ENCODE measurements at regions not wholly inside any gene's neighbourhood (a gene's known extent, or its start where the extent isn't known, plus 50 kb on each side); places are given as distances from the start of the nearest gene placed in this dataset.

DNA sequence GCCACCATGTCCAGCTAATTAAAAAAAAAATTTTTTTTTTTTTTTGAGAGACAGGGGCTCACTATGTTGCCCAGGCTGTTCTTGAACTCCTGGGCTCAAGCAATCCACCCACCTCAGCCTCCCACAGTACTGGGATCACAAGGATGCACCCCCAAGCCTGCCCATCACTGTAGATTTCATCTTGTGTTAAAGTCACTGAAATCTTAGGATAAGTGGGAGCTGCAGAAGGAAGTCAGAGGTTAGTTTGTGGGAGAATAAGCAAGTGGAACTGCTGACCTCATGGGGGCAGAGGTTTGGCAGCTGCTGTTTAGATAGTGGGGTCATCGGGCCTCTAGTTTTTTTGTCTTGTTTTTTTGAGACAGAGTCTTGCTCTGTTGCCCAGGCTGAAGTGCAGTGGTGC, 59.7 kb upstream of the MAX start:
- Histone ChIP-seq H3K56ac (ENCODE audit: extremely low read depth, insufficient read depth, low read length) (no peak overlapping the region), H3K4ac (ENCODE audit: low read depth, low read length) (no peak overlapping the region), H2BK15ac (ENCODE audit: low read depth, low read length) (no peak overlapping the region), H4K91ac (ENCODE audit: insufficient read depth, low read depth, low read length) (no peak overlapping the region), H2AK5ac (ENCODE audit: low read depth, low read length) (no peak overlapping the region), H2AFZ (replicated peaks; ENCODE audit: low read length, poor library complexity) (no peak overlapping the region), H3K9me1 (ENCODE audit: insufficient read depth, low read length) (no peaks in the 10 kb centered on the region), H2BK20ac (ENCODE audit: low read depth, low read length) (no peak overlapping the region), H3K4me3 (ENCODE audit: insufficient read depth, low read depth, low read length) (no peak overlapping the region), H3K36me3 (ENCODE audit: control insufficient read depth, insufficient read depth, low read length) (no peaks in the 10 kb centered on the region), H3K4me1 (ENCODE audit: control insufficient read depth, insufficient read depth, low read length) (no peaks in the 10 kb centered on the region), H3K9me3 (ENCODE audit: control insufficient read depth, insufficient read depth, low read length) (no peaks in the 10 kb centered on the region), H3K27ac (ENCODE audit: insufficient read depth, low read length) (no peak overlapping the region), H3K27me3 (ENCODE audit: control insufficient read depth, insufficient read depth, low read length) (no peaks in the 10 kb centered on the region), H4K20me1 (ENCODE audit: insufficient read depth, low read length) (no peaks in the 10 kb centered on the region), H3K79me1 (ENCODE audit: low read depth in 1 of 2, low read length in 2 of 2) (no peaks in the 10 kb centered on the region), H3K23ac (ENCODE audit: low read depth, low read length) (no peak overlapping the region), H3K4me2 (ENCODE audit: low read depth, low read length) (no peak overlapping the region), H3K9ac (ENCODE audit: low read depth, low read length) (no peak overlapping the region), H2BK120ac (ENCODE audit: low read depth, low read length) (no peak overlapping the region), H2BK5ac (ENCODE audit: low read depth, low read length, poor library complexity, severe bottlenecking) (no peak overlapping the region), H3K18ac (ENCODE audit: low read depth, low read length) (no peak overlapping the region), H4K8ac (ENCODE audit: low read depth in 2 of 2, low read length in 2 of 2) (no peak overlapping the region), H2AK9ac (replicated peaks; ENCODE audit: low read depth, low read length, poor library complexity) (no peak overlapping the region), H3K14ac (replicated peaks; ENCODE audit: low read depth, low read length) (no peak overlapping the region), H4K5ac (ENCODE audit: low read depth, low read length) (no peak overlapping the region)
- dilution Hi-C loops (cut with HindIII; ENCODE audit: low sequenced_read_pairs, unreplicated experiment) (no loop called here), intact Hi-C loops (cut with micrococcal nuclease) (loop anchor here (5.0 to 10.0 kb wide), 4 partner anchors 175 to 1343 kb away; partner anchors contain the start of genes FNTB and GPHN), in situ Hi-C loops (cut with MboI; ENCODE audit: low sequenced_read_pairs) (loop anchor here (5.0 to 25.0 kb wide), 3 partner anchors 450 to 900 kb away; no protein-coding TSS in a partner anchor)
- WGBS, 2 experiments (ENCODE audit: extremely low coverage in 2 of 2, insufficient read length in 1 of 2) = no CpG with 5 or more reads among the region's 1 CpG
- DNase-seq (no peak), ATAC-seq (ENCODE audit: low read depth) (no peak)
- ChIA-PET POLR2A (ENCODE audit: unreplicated experiment) (no interaction called here), CTCF (interaction anchor here (0.7 to 0.9 kb wide), 3 partner anchors 417 to 799 kb away, joined by 3 read pairs; no protein-coding TSS in a partner anchor)
- TF ChIP-seq CEBPB (IDR thresholded peaks at IDR 0.05; ENCODE audit: low read depth, low read length) (no peak), SMC3 (IDR thresholded peaks at IDR 0.05; ENCODE audit: low read depth, low read length) (no peak), NFE2L2 (IDR thresholded peaks at IDR 0.05; ENCODE audit: low read depth, low read length) (no peak), BHLHE40 (IDR thresholded peaks at IDR 0.05; ENCODE audit: low read depth, low read length) (no peak), CHD1 (IDR thresholded peaks at IDR 0.05; ENCODE audit: low read depth, low read length) (no peak), MAZ (IDR thresholded peaks at IDR 0.05; ENCODE audit: borderline replicate concordance, low read depth, low read length) (no peak), RAD21 (IDR thresholded peaks at IDR 0.05; ENCODE audit: low read length) (no peak), MAFK (IDR thresholded peaks at IDR 0.05; ENCODE audit: low read depth, low read length) (no peak), RCOR1 (IDR thresholded peaks at IDR 0.05; ENCODE audit: insufficient replicate concordance, low read length) (no peak), POLR2A (IDR thresholded peaks at IDR 0.05; ENCODE audit: low read depth, low read length) (no peak), MXI1 (IDR thresholded peaks at IDR 0.05; ENCODE audit: borderline replicate concordance, low read depth, low read length) (no peak), FOS (IDR thresholded peaks at IDR 0.05; ENCODE audit: low read depth, low read length) (no peak), RFX5 (IDR thresholded peaks at IDR 0.05; ENCODE audit: low read depth, low read length) (no peak)
- TF ChIP-seq, protein P1, sequence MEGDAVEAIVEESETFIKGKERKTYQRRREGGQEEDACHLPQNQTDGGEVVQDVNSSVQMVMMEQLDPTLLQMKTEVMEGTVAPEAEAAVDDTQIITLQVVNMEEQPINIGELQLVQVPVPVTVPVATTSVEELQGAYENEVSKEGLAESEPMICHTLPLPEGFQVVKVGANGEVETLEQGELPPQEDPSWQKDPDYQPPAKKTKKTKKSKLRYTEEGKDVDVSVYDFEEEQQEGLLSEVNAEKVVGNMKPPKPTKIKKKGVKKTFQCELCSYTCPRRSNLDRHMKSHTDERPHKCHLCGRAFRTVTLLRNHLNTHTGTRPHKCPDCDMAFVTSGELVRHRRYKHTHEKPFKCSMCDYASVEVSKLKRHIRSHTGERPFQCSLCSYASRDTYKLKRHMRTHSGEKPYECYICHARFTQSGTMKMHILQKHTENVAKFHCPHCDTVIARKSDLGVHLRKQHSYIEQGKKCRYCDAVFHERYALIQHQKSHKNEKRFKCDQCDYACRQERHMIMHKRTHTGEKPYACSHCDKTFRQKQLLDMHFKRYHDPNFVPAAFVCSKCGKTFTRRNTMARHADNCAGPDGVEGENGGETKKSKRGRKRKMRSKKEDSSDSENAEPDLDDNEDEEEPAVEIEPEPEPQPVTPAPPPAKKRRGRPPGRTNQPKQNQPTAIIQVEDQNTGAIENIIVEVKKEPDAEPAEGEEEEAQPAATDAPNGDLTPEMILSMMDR (conservative IDR thresholded peaks at IDR 0.05; ENCODE audit: low read depth, low read length) = no peak
- TF ChIP-seq, protein P2, sequence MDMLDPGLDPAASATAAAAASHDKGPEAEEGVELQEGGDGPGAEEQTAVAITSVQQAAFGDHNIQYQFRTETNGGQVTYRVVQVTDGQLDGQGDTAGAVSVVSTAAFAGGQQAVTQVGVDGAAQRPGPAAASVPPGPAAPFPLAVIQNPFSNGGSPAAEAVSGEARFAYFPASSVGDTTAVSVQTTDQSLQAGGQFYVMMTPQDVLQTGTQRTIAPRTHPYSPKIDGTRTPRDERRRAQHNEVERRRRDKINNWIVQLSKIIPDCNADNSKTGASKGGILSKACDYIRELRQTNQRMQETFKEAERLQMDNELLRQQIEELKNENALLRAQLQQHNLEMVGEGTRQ (IDR thresholded peaks at IDR 0.05; ENCODE audit: low read depth, low read length) = no peak
- TF ChIP-seq, protein P3, sequence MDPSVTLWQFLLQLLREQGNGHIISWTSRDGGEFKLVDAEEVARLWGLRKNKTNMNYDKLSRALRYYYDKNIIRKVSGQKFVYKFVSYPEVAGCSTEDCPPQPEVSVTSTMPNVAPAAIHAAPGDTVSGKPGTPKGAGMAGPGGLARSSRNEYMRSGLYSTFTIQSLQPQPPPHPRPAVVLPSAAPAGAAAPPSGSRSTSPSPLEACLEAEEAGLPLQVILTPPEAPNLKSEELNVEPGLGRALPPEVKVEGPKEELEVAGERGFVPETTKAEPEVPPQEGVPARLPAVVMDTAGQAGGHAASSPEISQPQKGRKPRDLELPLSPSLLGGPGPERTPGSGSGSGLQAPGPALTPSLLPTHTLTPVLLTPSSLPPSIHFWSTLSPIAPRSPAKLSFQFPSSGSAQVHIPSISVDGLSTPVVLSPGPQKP (IDR thresholded peaks at IDR 0.05; ENCODE audit: borderline replicate concordance, low read depth, low read length) = no peak
- BruUV-seq (replicated peaks) = no TSS peak

Measured in IMR-90 (cell line).